H1 (cell line): ENCODE measurements at regions not wholly inside any gene's neighbourhood (a gene's known extent, or its start where the extent isn't known, plus 50 kb on each side); places are given as distances from the start of the nearest gene placed in this dataset.

Experiments
- CTCF ChIA-PET: fragments of 300-600 bp; sonication (Branson Sonifier 250); formaldehyde crosslinking; loops from one replicate; lab custom pipeline; 2021; ENCODE audit not compliant: partially characterized antibody; lab: Charles Lee
- POLR2A ChIA-PET: fragments of 300-600 bp; sonication (Branson Sonifier 250); formaldehyde crosslinking; loops from one replicate; lab custom pipeline; 2021; ENCODE audit warnings: inconsistent platforms; ENCODE audit not compliant: partially characterized antibody; lab: Charles Lee
- DNase-seq, 2 experiments: peaks; one replicate each; pipeline versions ENCODE4 v3.0.0 to v3.0.0-alpha.2; 2010 to 2022; ENCODE audit warnings: low spot score in 2 of 2, low read depth in 1 of 2, mixed read lengths in 1 of 2
- FAIRE-seq: peaks from 2 replicates; lab custom pipeline; 2011; peaks lifted over from hg19 to GRCh38; lab: Jason Lieb, UNC
- H2AFZ ChIP-seq: 2 replicates; pipeline ENCODE4 v1.8.1; 2012; ENCODE audit warnings: low read length, inconsistent platforms
- H2AK5ac ChIP-seq: 2 replicates; pipeline ENCODE4 v1.6.1; 2013; ENCODE audit warnings: low read depth, low read length
- H2BK120ac ChIP-seq: replicated peaks from 2 replicates; pipeline ENCODE3; 2013; ENCODE audit warnings: low read depth, low read length, inconsistent platforms
- H2BK12ac ChIP-seq: 2 replicates; pipeline ENCODE4 v1.6.1; 2013; ENCODE audit warnings: low read depth, low read length
- H2BK15ac ChIP-seq: 2 replicates; pipeline ENCODE4 v1.6.1; 2013; ENCODE audit warnings: low read length
- H2BK20ac ChIP-seq: 2 replicates; pipeline ENCODE4 v1.6.1; 2013; ENCODE audit warnings: low read length
- H2BK5ac ChIP-seq: 2 replicates; pipeline ENCODE4 v1.6.1; 2013; ENCODE audit warnings: low read depth, low read length
- H3K14ac ChIP-seq: 2 replicates; pipeline ENCODE4 v1.6.1; 2013; ENCODE audit warnings: inconsistent platforms; ENCODE audit not compliant: insufficient read length
- H3K18ac ChIP-seq: 2 replicates; pipeline ENCODE4 v1.6.1; 2013; ENCODE audit warnings: low read length; ENCODE audit errors: extremely low read depth
- H3K23ac ChIP-seq: 2 replicates; pipeline ENCODE4 v1.6.1; 2013; ENCODE audit warnings: inconsistent platforms; ENCODE audit not compliant: insufficient read length
- H3K23me2 ChIP-seq: 2 replicates; pipeline ENCODE4 v1.6.1; 2013; ENCODE audit warnings: low read depth, low read length
- H3K27ac ChIP-seq: 2 replicates; pipeline ENCODE4 v1.6.1; 2011; ENCODE audit warnings: low read depth, low read length, inconsistent platforms
- H3K27me3 ChIP-seq, 4 experiments: replicated peaks in 1 of 4; 1 replicate in 1 of 4; 2 replicates in 3 of 4; pipeline versions ENCODE4 v1.6.1 to v1.8.1; 2011 to 2013; ENCODE audit warnings: low read length in 3 of 4, mild to moderate bottlenecking in 3 of 4, inconsistent platforms in 2 of 4, mixed read lengths in 2 of 4, moderate library complexity in 1 of 4; ENCODE audit not compliant: control insufficient read depth in 3 of 4, insufficient read depth in 3 of 4; ENCODE audit errors: extremely low read depth in 1 of 4
- H3K36me3 ChIP-seq, 4 experiments: 2 replicates each; pipeline versions ENCODE4 v1.6.1 to v1.8.1; 2011 to 2013; ENCODE audit warnings: mild to moderate bottlenecking in 4 of 4, low read length in 3 of 4, moderate library complexity in 2 of 4, control low read depth in 1 of 4, inconsistent platforms in 1 of 4; ENCODE audit not compliant: insufficient read depth in 4 of 4, control insufficient read depth in 2 of 4
- H3K4ac ChIP-seq: replicated peaks from 2 replicates; pipeline ENCODE3; 2013; ENCODE audit warnings: low read length, low read depth, mixed read lengths, inconsistent platforms; ENCODE audit not compliant: insufficient read length
- H3K4me1 ChIP-seq, 4 experiments: replicated peaks in 1 of 4; 1 replicate in 1 of 4; 2 replicates in 3 of 4; pipeline versions ENCODE4 v1.6.1 to v1.8.1; 2011 to 2013; ENCODE audit warnings: low read length in 3 of 4, inconsistent platforms in 2 of 4, mixed read lengths in 1 of 4; ENCODE audit not compliant: insufficient read depth in 4 of 4, control insufficient read depth in 3 of 4
- H3K4me2 ChIP-seq, 2 experiments: 2 replicates each; pipeline versions ENCODE4 v1.6.1 to v1.8.1; 2011 to 2013; ENCODE audit warnings: low read depth in 2 of 2, low read length in 2 of 2, control low read depth in 1 of 2, inconsistent platforms in 1 of 2, mild to moderate bottlenecking in 1 of 2; ENCODE audit not compliant: insufficient read depth in 1 of 2
- H3K4me3 ChIP-seq, 4 experiments: fragments of 200-600, 300-600 bp in 1 of 4; sonication (generic), shearing (Covaris generic), sonication (Bioruptor Twin) in 1 of 4; 2 replicates each; pipeline versions ENCODE4 v1.5.1 to v1.8.1; 2011 to 2016; ENCODE audit warnings: low read length in 4 of 4, low read depth in 3 of 4, control low read depth in 2 of 4, inconsistent platforms in 2 of 4, mild to moderate bottlenecking in 2 of 4, mixed read lengths in 1 of 4, moderate library complexity in 1 of 4; ENCODE audit not compliant: insufficient read depth in 2 of 4; ENCODE audit errors: extremely low read depth in 1 of 4
- H3K56ac ChIP-seq: replicated peaks from 2 replicates; pipeline ENCODE3; 2013; ENCODE audit warnings: low read depth, mild to moderate bottlenecking, mixed read lengths, low read length, inconsistent platforms; ENCODE audit not compliant: insufficient read length
- H3K79me1 ChIP-seq: 2 replicates; pipeline ENCODE4 v1.6.1; 2013; ENCODE audit warnings: low read depth, low read length, control low read depth
- H3K79me2 ChIP-seq, 2 experiments: 2 replicates each; pipeline versions ENCODE4 v1.6.1 to v1.8.1; 2012 to 2013; ENCODE audit warnings: low read length in 2 of 2, mild to moderate bottlenecking in 2 of 2, inconsistent platforms in 1 of 2; ENCODE audit not compliant: insufficient read depth in 2 of 2, control insufficient read depth in 1 of 2
- H3K9ac ChIP-seq, 4 experiments: replicated peaks in 1 of 4; 1 replicate in 1 of 4; 2 replicates in 3 of 4; pipeline versions ENCODE4 v1.6.1 to v1.8.1; 2011 to 2013; ENCODE audit warnings: low read depth in 3 of 4, low read length in 3 of 4, control low read depth in 2 of 4, mild to moderate bottlenecking in 2 of 4, moderate library complexity in 2 of 4, inconsistent platforms in 1 of 4; ENCODE audit errors: extremely low read depth in 1 of 4
- H3K9me3 ChIP-seq, 2 experiments: 2 replicates each; pipeline versions ENCODE4 v1.6.1 to v1.8.1; 2012 to 2013; ENCODE audit warnings: mild to moderate bottlenecking in 2 of 2, moderate library complexity in 2 of 2, control low read depth in 1 of 2, inconsistent platforms in 1 of 2, low read depth in 1 of 2, low read length in 1 of 2, mixed read lengths in 1 of 2; ENCODE audit not compliant: insufficient read depth in 2 of 2
- H4K20me1 ChIP-seq, 2 experiments: replicated peaks in 1 of 2; 2 replicates each; pipeline versions ENCODE3 to v1.8.1; 2011 to 2013; ENCODE audit warnings: inconsistent platforms in 2 of 2, low read length in 2 of 2, mild to moderate bottlenecking in 1 of 2; ENCODE audit not compliant: insufficient read depth in 2 of 2, control insufficient read depth in 1 of 2
- H4K5ac ChIP-seq: 2 replicates; pipeline ENCODE4 v1.6.1; 2013; ENCODE audit warnings: low read length, low read depth, mixed read lengths, inconsistent platforms; ENCODE audit not compliant: insufficient read length
- H4K8ac ChIP-seq: 2 replicates; pipeline ENCODE4 v1.8.0; 2013; ENCODE audit warnings: mild to moderate bottlenecking, moderate library complexity, low read length, inconsistent platforms; ENCODE audit not compliant: insufficient read depth; ENCODE audit errors: extremely low read depth
- H4K91ac ChIP-seq: replicated peaks from 2 replicates; pipeline ENCODE3; 2013; ENCODE audit warnings: low read length, mixed read lengths, inconsistent platforms; ENCODE audit not compliant: insufficient read length
- BCL11A ChIP-seq, 2 experiments: IDR thresholded peaks; one replicate each; pipeline ENCODE4 v1.6.1; 2011; ENCODE audit warnings: low read depth in 2 of 2, low read length in 2 of 2, mild to moderate bottlenecking in 2 of 2
- EGR1 ChIP-seq: IDR thresholded peaks from 2 replicates; pipeline ENCODE4 v1.6.1; 2011; ENCODE audit warnings: low read depth, low read length, borderline replicate concordance
- EP300 ChIP-seq, 2 experiments: IDR thresholded peaks; 1 replicate in 1 of 2; 2 replicates in 1 of 2; pipeline ENCODE4 v1.6.1; 2011 to 2012; ENCODE audit warnings: low read depth in 2 of 2, low read length in 2 of 2, mild to moderate bottlenecking in 2 of 2, borderline replicate concordance in 1 of 2, inconsistent platforms in 1 of 2, moderate library complexity in 1 of 2
- GTF2F1 ChIP-seq: IDR thresholded peaks from 2 replicates; pipeline ENCODE4 v1.6.1; 2012; ENCODE audit warnings: low read depth, low read length, improper control_type of control experiment, borderline replicate concordance
- KDM4A ChIP-seq: IDR thresholded peaks from one replicate; pipeline ENCODE4 v1.7.1; 2012; ENCODE audit warnings: low read depth, mild to moderate bottlenecking, moderate library complexity, low read length, inconsistent platforms; ENCODE audit not compliant: severe bottlenecking
- MAFK ChIP-seq: IDR thresholded peaks from 2 replicates; pipeline ENCODE4 v1.6.1; 2012; ENCODE audit warnings: low read depth, mild to moderate bottlenecking, improper control_type of control experiment, low read length
- POLR2A ChIP-seq, 2 experiments: IDR thresholded peaks; 1 replicate in 1 of 2; 2 replicates in 1 of 2; pipeline ENCODE4 v1.6.1; 2011; ENCODE audit warnings: low read depth in 2 of 2, low read length in 2 of 2, mild to moderate bottlenecking in 2 of 2; ENCODE audit errors: control extremely low read depth in 1 of 2
- SIRT6 ChIP-seq: IDR thresholded peaks from one replicate; pipeline ENCODE4 v1.7.1; 2012; ENCODE audit warnings: low read length, inconsistent platforms
- SIX5 ChIP-seq: IDR thresholded peaks from 2 replicates; pipeline ENCODE4 v1.6.1; 2011; ENCODE audit warnings: mild to moderate bottlenecking, low read depth, low read length
- TAF1 ChIP-seq: IDR thresholded peaks from 2 replicates; pipeline ENCODE4 v1.6.1; 2011; ENCODE audit warnings: mild to moderate bottlenecking, low read depth, low read length
- WGBS, 2 experiments: shearing (Covaris generic) in 1 of 2; methylation state at CpG; one replicate each; pipeline versions ENCODE4 v1.1.6 to v1.1.7; 2013 to 2015; ENCODE audit warnings: low lambda C conversion rate in 2 of 2, mixed read lengths in 2 of 2, inconsistent platforms in 1 of 2, low coverage in 1 of 2, missing lambda C conversion rate in 1 of 2; ENCODE audit not compliant: insufficient replicate concordance in 2 of 2, insufficient coverage in 1 of 2, insufficient read length in 1 of 2; ENCODE audit errors: extremely low coverage in 1 of 2, missing lambda C conversion rate in 1 of 2; 5-methylcytosine and 5-hydroxymethylcytosine counted together

DNA sequence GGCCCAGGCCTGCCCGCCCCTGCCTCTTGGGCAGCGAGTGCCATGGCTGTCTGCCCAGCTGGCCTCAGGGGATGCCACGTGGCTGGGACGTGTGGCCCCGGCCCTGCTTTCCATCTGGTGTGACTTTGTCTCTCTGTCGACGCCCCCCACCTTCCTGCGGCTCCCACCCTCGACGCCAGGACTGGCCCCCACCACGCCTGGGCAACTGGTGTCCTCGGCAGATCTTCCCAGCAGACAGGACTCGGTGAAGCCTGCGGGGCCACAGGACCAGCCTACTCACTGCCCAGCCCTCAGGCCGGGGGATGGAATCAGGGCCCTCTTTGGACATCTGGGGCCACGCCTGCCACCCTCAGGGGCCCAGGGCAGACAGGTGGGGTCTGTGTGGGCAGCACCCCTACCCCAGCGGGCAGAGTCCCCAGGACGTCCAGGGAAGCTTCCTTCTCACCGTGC is 55.1 kb downstream of the UNCX start:
- CTCF ChIA-PET = interaction anchor here (0.5 kb wide), 1 partner anchor 636 kb away, joined by 6 read pairs; no protein-coding TSS in a partner anchor
- no peak overlapping the region for H3K4me3 ChIP-seq

More for the DNA sequence above, 55.1 kb downstream of the UNCX start:
- H4K91ac ChIP-seq = no peak overlapping the region
- no peak overlapping the region for H2BK120ac ChIP-seq
- no peaks in the 10 kb centered on the region for H3K79me1 ChIP-seq
- no peak overlapping the region for H3K27ac ChIP-seq
- no peak overlapping the region for H3K23ac ChIP-seq
- no peaks in the 10 kb centered on the region for H3K79me2 ChIP-seq
- H2BK5ac ChIP-seq = no peak overlapping the region
- no peak overlapping the region for H4K5ac ChIP-seq
- H2BK20ac ChIP-seq = no peak overlapping the region
- no peak overlapping the region for H3K56ac ChIP-seq
- no peak overlapping the region for H2BK15ac ChIP-seq
- no peak overlapping the region for H3K4ac ChIP-seq
- peaks cover 3% of the 10 kb centered on the region; the same call in 1 of the 2 replicates for H3K23me2 ChIP-seq
- FAIRE-seq = no peak
- no peak overlapping the region for H2AK5ac ChIP-seq
- POLR2A ChIA-PET = interaction anchor here (0.8 to 1.0 kb wide), 2 partner anchors 10 to 31 kb away, joined by 3 read pairs; no protein-coding TSS in a partner anchor
- DNase-seq = no peak
- 83% methylated on average over 17 of the region's 19 CpGs; no CpG with 5 or more reads in 1 of the 2 experiments for WGBS, 2 experiments
- H4K20me1 ChIP-seq = no peaks in the 10 kb centered on the region
- H2AFZ ChIP-seq = no peak overlapping the region
- no peak overlapping the region for H3K4me2 ChIP-seq
- no peak overlapping the region for H3K14ac ChIP-seq
- peaks cover 0 to 28% (median 21%) of the 10 kb centered on the region in 4 experiments; a peak in 6 of 7 replicates for H3K27me3 ChIP-seq
- H4K8ac ChIP-seq = no peak overlapping the region
- no peaks in the 10 kb centered on the region for H3K36me3 ChIP-seq
- no peak overlapping the region for H3K9ac ChIP-seq
- TF ChIP-seq BCL11A (IDR thresholded peaks at IDR 0.05; ENCODE audit: low read depth in 2 of 2, low read length in 2 of 2) = no peak
- no peak for TF ChIP-seq SIX5
- TF ChIP-seq TAF1 = no peak
- TF ChIP-seq SIRT6 = no peak
- no peak for TF ChIP-seq MAFK
- no peak for TF ChIP-seq POLR2A (IDR thresholded peaks at IDR 0.05; ENCODE audit: control extremely low read depth in 1 of 2, low read depth in 2 of 2, low read length in 2 of 2)
- no peak for TF ChIP-seq EGR1
- TF ChIP-seq EP300 (IDR thresholded peaks at IDR 0.05; ENCODE audit: borderline replicate concordance in 1 of 2, low read depth in 2 of 2, low read length in 2 of 2) = no peak
- TF ChIP-seq GTF2F1 = no peak
- no peak for TF ChIP-seq KDM4A
- H3K18ac ChIP-seq = no peak overlapping the region
- no peak overlapping the region for H2BK12ac ChIP-seq
- H3K9me3 ChIP-seq = no peaks in the 10 kb centered on the region
- H3K4me1 ChIP-seq = peaks cover 0 to 6% (median 0%) of the 10 kb centered on the region in 4 experiments; a peak in 2 of 7 replicates
